Neural cell (in vitro differentiated cells): ENCODE measurements at regions not wholly inside any gene's neighbourhood (a gene's known extent, or its start where the extent isn't known, plus 50 kb on each side); places are given as distances from the start of the nearest gene placed in this dataset.

Source experiments
- H2AFZ ChIP-seq: fragments of 200-600, 300-800 bp; sonication (generic), shearing (Covaris generic); 2 replicates; pipeline ENCODE4 v1.6.0; 2014; ENCODE audit warnings: low read depth, mild to moderate bottlenecking, antibody characterized with exemption, low read length, moderate library complexity
- H3F3A ChIP-seq: fragments of 200-600 bp; shearing (Covaris generic); 2 replicates; pipeline ENCODE4 v1.6.1; 2016; ENCODE audit warnings: mild to moderate bottlenecking, moderate library complexity, mixed read lengths, antibody characterized with exemption, low read length; ENCODE audit not compliant: insufficient read depth, poor library complexity, severe bottlenecking
- H3K27ac ChIP-seq: fragments of 200-600, 300-800 bp; sonication (generic), shearing (Covaris generic); 2 replicates; pipeline ENCODE4 v1.5.1; 2014; ENCODE audit warnings: mild to moderate bottlenecking, low read length, moderate library complexity
- H3K27me3 ChIP-seq: fragments of 300-800, 200-600 bp; sonication (generic), shearing (Covaris generic); 2 replicates; pipeline ENCODE4 v1.6.0; 2014; ENCODE audit warnings: mild to moderate bottlenecking, low read depth, low read length, moderate library complexity; ENCODE audit not compliant: insufficient read depth
- H3K36me3 ChIP-seq: fragments of 300-800, 200-600 bp; sonication (generic), shearing (Covaris generic); 2 replicates; pipeline ENCODE4 v1.5.1; 2014; ENCODE audit warnings: mild to moderate bottlenecking, antibody characterized with exemption, low read length, moderate library complexity; ENCODE audit not compliant: insufficient read depth
- H3K4me2 ChIP-seq: fragments of 300-800, 200-600 bp; sonication (generic), shearing (Covaris generic); 2 replicates; pipeline ENCODE4 v1.6.0; 2014; ENCODE audit warnings: mild to moderate bottlenecking, low read length
- H3K4me3 ChIP-seq: fragments of 300-800, 200-600 bp; sonication (generic), shearing (Covaris generic); 2 replicates; pipeline ENCODE4 v1.5.1; 2014; ENCODE audit warnings: mild to moderate bottlenecking, low read length, moderate library complexity
- H3K79me2 ChIP-seq: fragments of 200-600 bp; shearing (Covaris generic); replicated peaks from 2 replicates; pipeline ENCODE4 v1.6.0; 2014; ENCODE audit warnings: mild to moderate bottlenecking, low read length, moderate library complexity; ENCODE audit not compliant: insufficient read depth
- H3K9ac ChIP-seq: fragments of 300-800, 200-600 bp; sonication (generic), shearing (Covaris generic); 2 replicates; pipeline ENCODE4 v1.6.1; 2016; ENCODE audit warnings: mild to moderate bottlenecking, low read length, mixed read lengths
- H3K9me2 ChIP-seq: fragments of 200-600 bp; shearing (Covaris generic); 2 replicates; pipeline ENCODE4 v1.6.1; 2016; ENCODE audit warnings: mild to moderate bottlenecking, low read length, mixed read lengths; ENCODE audit not compliant: insufficient read depth
- H3K9me3 ChIP-seq: fragments of 200-600, 300-800 bp; sonication (generic), shearing (Covaris generic); 2 replicates; pipeline ENCODE4 v1.6.1; 2016; ENCODE audit warnings: mild to moderate bottlenecking, mixed run types, low read length, moderate library complexity, mixed read lengths
- H4K20me1 ChIP-seq: fragments of 200-600 bp; shearing (Covaris generic); 2 replicates; pipeline ENCODE4 v1.6.1; 2016; ENCODE audit warnings: mild to moderate bottlenecking, mixed run types; ENCODE audit not compliant: insufficient read depth
- CTCF ChIP-seq: fragments of 450-650 bp; IDR thresholded peaks from 2 replicates; pipeline ENCODE4 v1.5.1; 2014; ENCODE audit warnings: antibody characterized with exemption, mild to moderate bottlenecking, moderate library complexity; ENCODE audit not compliant: poor library complexity, severe bottlenecking
- EP300 ChIP-seq: fragments of 450-650 bp; conservative IDR thresholded peaks from 2 replicates; pipeline ENCODE4 v1.6.1; 2014; ENCODE audit warnings: antibody characterized with exemption, mild to moderate bottlenecking, moderate library complexity; ENCODE audit not compliant: poor library complexity, severe bottlenecking
- EZH2 ChIP-seq: fragments of 200-600, 300-800 bp; shearing (Covaris generic), sonication (generic); IDR thresholded peaks from 2 replicates; pipeline ENCODE4 v1.6.1; 2014; ENCODE audit warnings: antibody characterized with exemption, low read length, borderline replicate concordance, mild to moderate bottlenecking; ENCODE audit not compliant: insufficient read depth, poor library complexity, severe bottlenecking
- MXI1 ChIP-seq: fragments of 450-650 bp; conservative IDR thresholded peaks from 2 replicates; pipeline ENCODE4 v1.6.1; 2014; ENCODE audit warnings: antibody characterized with exemption, mild to moderate bottlenecking; ENCODE audit not compliant: poor library complexity, severe bottlenecking
- POLR2AphosphoS5 ChIP-seq: IDR thresholded peaks from 2 replicates; pipeline ENCODE4 v1.6.1; 2012
- RAD21 ChIP-seq: fragments of 450-650 bp; conservative IDR thresholded peaks from 2 replicates; pipeline ENCODE4 v1.6.1; 2014; ENCODE audit warnings: antibody characterized with exemption, mild to moderate bottlenecking, moderate library complexity
- REST ChIP-seq: IDR thresholded peaks from 2 replicates; pipeline ENCODE4 v1.6.1; 2012; ENCODE audit warnings: borderline replicate concordance
- SMC3 ChIP-seq: fragments of 450-650 bp; conservative IDR thresholded peaks from 2 replicates; pipeline ENCODE4 v1.6.1; 2014; ENCODE audit warnings: antibody characterized with exemption, mild to moderate bottlenecking, moderate library complexity; ENCODE audit not compliant: poor library complexity
- TAF1 ChIP-seq: IDR thresholded peaks from 2 replicates; pipeline ENCODE4 v1.6.1; 2012; ENCODE audit warnings: low read depth

- no peak overlapping the region for H3K9ac ChIP-seq
- TF ChIP-seq EZH2, result no peak
- TF ChIP-seq CTCF, result no peak
- no peak for TF ChIP-seq TAF1
- TF ChIP-seq REST, result no peak
- no peak for TF ChIP-seq RAD21
- TF ChIP-seq POLR2AphosphoS5, result no peak
- no peak for TF ChIP-seq SMC3
- TF ChIP-seq EP300, result no peak
- no peaks in the 10 kb centered on the region for H3K9me2 ChIP-seq
- no peaks in the 10 kb centered on the region for H3K79me2 ChIP-seq
- H4K20me1 ChIP-seq, result no peaks in the 10 kb centered on the region
- H3K9me3 ChIP-seq, result peaks cover 5% of the 10 kb centered on the region
- no peaks in the 10 kb centered on the region for H3F3A ChIP-seq
- H3K4me3 ChIP-seq, result no peak overlapping the region
- no peak overlapping the region for H2AFZ ChIP-seq
- no peak overlapping the region for H3K27ac ChIP-seq
- no peaks in the 10 kb centered on the region for H3K36me3 ChIP-seq
- H3K4me2 ChIP-seq, result no peak overlapping the region
- no peaks in the 10 kb centered on the region for H3K27me3 ChIP-seq
Measured at GRCh38 chr5:38764937-38765391, 80.8 kb upstream of the OSMR start.

GRCh38 chr5:38765399-38765861, 80.4 kb upstream of the OSMR start:
- no peak overlapping the region for H3K4me2 ChIP-seq
- H3K9ac ChIP-seq, result no peak overlapping the region
- no peak for TF ChIP-seq POLR2AphosphoS5
- TF ChIP-seq MXI1, result no peak
- TF ChIP-seq CTCF, result no peak
- TF ChIP-seq EP300, result no peak
- TF ChIP-seq REST, result no peak
- no peak for TF ChIP-seq SMC3
- TF ChIP-seq TAF1, result no peak
- TF ChIP-seq EZH2, result no peak
- TF ChIP-seq RAD21, result no peak
- H3K27me3 ChIP-seq, result no peaks in the 10 kb centered on the region
- no peaks in the 10 kb centered on the region for H3K79me2 ChIP-seq
- no peaks in the 10 kb centered on the region for H3K36me3 ChIP-seq
- peaks cover 5% of the 10 kb centered on the region for H3K9me3 ChIP-seq
- H3K4me3 ChIP-seq, result no peak overlapping the region
- H2AFZ ChIP-seq, result no peak overlapping the region
- no peaks in the 10 kb centered on the region for H3F3A ChIP-seq
- no peaks in the 10 kb centered on the region for H4K20me1 ChIP-seq
- no peak overlapping the region for H3K27ac ChIP-seq
- H3K9me2 ChIP-seq, result no peaks in the 10 kb centered on the region
